Peyer's patch (tissue), 4 donors: ENCODE measurements at regions not wholly inside any gene's neighbourhood (a gene's known extent, or its start where the extent isn't known, plus 50 kb on each side); places are given as distances from the start of the nearest gene placed in this dataset.

Experiments used
- DNase-seq, 3 donors: peaks; one replicate each; pipeline ENCODE4 v3.0.0-alpha.2; 2017 to 2019
- H3K27ac ChIP-seq, 4 donors: fragments of 200-600 bp; sonication (generic); one replicate each; pipeline ENCODE4 v1.5.1; 2016 to 2019
- H3K27me3 ChIP-seq, 2 donors: fragments of 200-600 bp; sonication (generic); one replicate each; pipeline ENCODE4 v1.5.1; 2019
- H3K36me3 ChIP-seq, 3 donors: fragments of 200-600 bp; sonication (generic); one replicate each; pipeline ENCODE4 v1.5.1; 2016 to 2019
- H3K4me1 ChIP-seq, 4 donors: fragments of 200-600 bp; sonication (generic); one replicate each; pipeline ENCODE4 v1.5.1; 2016 to 2019
- H3K4me3 ChIP-seq, 4 donors: fragments of 200-600 bp; sonication (generic); 1 replicate in 3 of 4; 2 replicates in 1 of 4; pipeline ENCODE4 v1.5.1; 2016 to 2019; ENCODE audit warnings: mild to moderate bottlenecking in 1 of 4
- H3K9me3 ChIP-seq, 4 donors: fragments of 200-600 bp; sonication (generic); one replicate each; pipeline ENCODE4 v1.5.1; 2016 to 2019; ENCODE audit warnings: mild to moderate bottlenecking in 1 of 4
- POLR2A ChIP-seq, 2 donors: fragments of 450-650 bp; IDR thresholded peaks; one replicate each; pipeline ENCODE4 v1.5.1; 2017; ENCODE audit warnings: antibody characterized with exemption in 2 of 2, mild to moderate bottlenecking in 2 of 2, moderate library complexity in 2 of 2
- TF ChIP-seq, protein P1 (sequence below), 6 experiments: fragments of 450-650 bp in 4 of 6; fragments of 200-600 bp in 2 of 6; sonication (generic) in 1 of 6; IDR thresholded peaks; one replicate each; pipeline ENCODE4 v1.5.1; 2017 to 2019; ENCODE audit warnings: antibody characterized with exemption in 6 of 6, mild to moderate bottlenecking in 3 of 6, moderate library complexity in 1 of 6

DNA sequence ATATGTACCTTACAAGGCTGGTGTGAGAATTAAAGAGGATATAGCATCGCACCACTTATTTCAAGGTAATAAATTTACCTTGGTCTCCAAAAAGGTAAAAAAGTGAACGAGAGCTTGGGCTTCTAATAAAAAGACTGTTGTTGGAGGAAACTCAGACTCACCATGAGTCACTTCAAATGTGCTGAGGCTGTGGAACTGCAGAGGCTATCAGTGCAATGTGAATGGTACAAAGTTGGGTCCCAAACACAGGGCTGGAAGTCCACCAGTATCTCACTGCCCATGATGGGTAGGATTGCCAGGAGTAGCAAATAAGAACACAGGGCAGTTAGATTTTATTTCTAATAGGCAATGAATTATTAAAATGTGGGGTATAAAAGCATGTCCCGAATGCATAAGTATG, 200.6 kb downstream of the MAFB start:
- no peak for DNase-seq
- Histone ChIP-seq H3K27me3 (no peaks in the 10 kb centered on the region), H3K9me3 (no peaks in the 10 kb centered on the region), H3K27ac (no peak overlapping the region), H3K36me3 (no peaks in the 10 kb centered on the region), H3K4me3 (no peak overlapping the region), H3K4me1 (no peaks in the 10 kb centered on the region)
- TF ChIP-seq, protein P1, sequence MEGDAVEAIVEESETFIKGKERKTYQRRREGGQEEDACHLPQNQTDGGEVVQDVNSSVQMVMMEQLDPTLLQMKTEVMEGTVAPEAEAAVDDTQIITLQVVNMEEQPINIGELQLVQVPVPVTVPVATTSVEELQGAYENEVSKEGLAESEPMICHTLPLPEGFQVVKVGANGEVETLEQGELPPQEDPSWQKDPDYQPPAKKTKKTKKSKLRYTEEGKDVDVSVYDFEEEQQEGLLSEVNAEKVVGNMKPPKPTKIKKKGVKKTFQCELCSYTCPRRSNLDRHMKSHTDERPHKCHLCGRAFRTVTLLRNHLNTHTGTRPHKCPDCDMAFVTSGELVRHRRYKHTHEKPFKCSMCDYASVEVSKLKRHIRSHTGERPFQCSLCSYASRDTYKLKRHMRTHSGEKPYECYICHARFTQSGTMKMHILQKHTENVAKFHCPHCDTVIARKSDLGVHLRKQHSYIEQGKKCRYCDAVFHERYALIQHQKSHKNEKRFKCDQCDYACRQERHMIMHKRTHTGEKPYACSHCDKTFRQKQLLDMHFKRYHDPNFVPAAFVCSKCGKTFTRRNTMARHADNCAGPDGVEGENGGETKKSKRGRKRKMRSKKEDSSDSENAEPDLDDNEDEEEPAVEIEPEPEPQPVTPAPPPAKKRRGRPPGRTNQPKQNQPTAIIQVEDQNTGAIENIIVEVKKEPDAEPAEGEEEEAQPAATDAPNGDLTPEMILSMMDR (IDR thresholded peaks at IDR 0.05): no peak
- no peak for TF ChIP-seq POLR2A (IDR thresholded peaks at IDR 0.05)

DNA sequence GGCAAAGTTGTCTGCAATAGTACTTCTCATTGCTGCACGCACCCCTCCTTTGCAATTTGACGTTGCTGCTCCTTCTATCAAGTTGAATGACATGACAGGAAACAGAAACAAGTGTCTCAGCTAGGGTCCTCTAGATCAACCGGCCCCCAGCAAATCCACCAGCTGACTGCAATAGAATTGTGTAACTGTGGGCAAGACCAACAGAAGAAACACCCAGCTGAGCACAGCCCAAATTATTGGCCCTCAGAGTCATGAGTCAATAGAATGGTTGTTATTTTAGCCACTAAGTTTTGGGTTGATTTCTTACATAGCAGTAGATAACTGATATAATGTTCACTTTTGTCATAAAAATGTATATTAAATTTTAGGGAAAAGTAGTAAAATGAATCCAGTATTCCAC, 202.7 kb downstream of the MAFB start:
- Histone ChIP-seq H3K9me3 (no peaks in the 10 kb centered on the region), H3K4me1 (no peaks in the 10 kb centered on the region), H3K27ac (no peak overlapping the region), H3K27me3 (no peaks in the 10 kb centered on the region), H3K4me3 (no peak overlapping the region), H3K36me3 (no peaks in the 10 kb centered on the region)
- no peak for TF ChIP-seq POLR2A (IDR thresholded peaks at IDR 0.05)
- TF ChIP-seq, protein P1 (IDR thresholded peaks at IDR 0.05): no peak
- no peak for DNase-seq

DNA sequence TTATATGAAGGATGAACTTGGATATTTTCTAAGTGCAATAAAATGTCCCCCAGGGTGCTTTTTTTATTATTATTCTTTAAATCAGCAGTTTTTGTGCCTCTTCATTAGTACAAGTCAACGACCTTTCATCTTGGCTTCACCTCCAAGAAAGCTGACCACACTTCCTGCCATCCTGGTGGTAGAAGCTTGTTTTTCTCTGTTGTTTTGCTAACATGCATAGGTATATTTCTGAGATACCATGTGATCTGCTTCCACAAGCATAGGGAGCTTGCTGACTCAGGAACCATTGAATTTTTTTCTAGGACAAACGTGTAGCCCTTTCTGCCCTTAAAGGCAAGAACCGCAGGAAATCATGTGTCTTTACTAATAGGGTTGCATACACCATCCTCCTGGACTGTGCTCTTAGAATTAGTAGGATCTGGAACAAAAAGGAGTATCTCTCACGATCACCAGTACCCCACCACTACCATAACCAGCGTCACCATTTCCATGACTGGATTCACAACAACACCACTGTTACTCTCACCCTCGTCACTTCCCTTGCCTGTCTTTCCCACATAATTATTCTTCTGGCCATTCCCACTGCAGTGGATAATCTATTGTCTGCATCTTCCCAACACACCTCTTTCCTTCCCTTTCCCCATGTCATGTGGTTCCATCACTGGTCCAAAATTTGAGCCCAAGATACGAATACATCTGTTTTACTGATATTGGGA, 207.1 kb downstream of the MAFB start:
- no peaks in the 10 kb centered on the region for H3K27me3 ChIP-seq
- DNase-seq: no peak
- H3K4me1 ChIP-seq: no peaks in the 10 kb centered on the region
- no peak overlapping the region for H3K4me3 ChIP-seq
- TF ChIP-seq, protein P1 (IDR thresholded peaks at IDR 0.05): no peak
- TF ChIP-seq POLR2A (IDR thresholded peaks at IDR 0.05): no peak
- no peaks in the 10 kb centered on the region for H3K9me3 ChIP-seq
- no peaks in the 10 kb centered on the region for H3K36me3 ChIP-seq
- no peak overlapping the region for H3K27ac ChIP-seq

DNA sequence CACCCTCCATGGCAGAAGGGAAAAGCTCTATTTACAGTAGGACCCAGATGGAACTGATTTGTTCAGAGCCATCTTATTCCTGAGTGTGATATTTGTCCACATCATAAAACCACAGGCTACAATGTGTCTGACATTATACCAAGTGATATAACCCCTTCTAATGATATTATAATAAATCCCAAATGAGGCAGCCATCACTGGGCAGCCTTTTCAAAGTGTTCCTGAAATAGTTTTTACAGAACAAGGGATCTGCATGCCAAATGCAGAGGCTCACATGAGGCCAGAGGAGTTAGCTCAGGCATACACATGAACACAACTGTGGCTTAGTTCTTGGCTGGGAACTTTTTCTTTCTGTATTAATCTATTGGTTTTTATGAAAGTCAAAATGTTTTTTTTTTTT, 207.7 kb downstream of the MAFB start:
- no peak for TF ChIP-seq POLR2A (IDR thresholded peaks at IDR 0.05)
- TF ChIP-seq, protein P1 (IDR thresholded peaks at IDR 0.05): no peak

DNA sequence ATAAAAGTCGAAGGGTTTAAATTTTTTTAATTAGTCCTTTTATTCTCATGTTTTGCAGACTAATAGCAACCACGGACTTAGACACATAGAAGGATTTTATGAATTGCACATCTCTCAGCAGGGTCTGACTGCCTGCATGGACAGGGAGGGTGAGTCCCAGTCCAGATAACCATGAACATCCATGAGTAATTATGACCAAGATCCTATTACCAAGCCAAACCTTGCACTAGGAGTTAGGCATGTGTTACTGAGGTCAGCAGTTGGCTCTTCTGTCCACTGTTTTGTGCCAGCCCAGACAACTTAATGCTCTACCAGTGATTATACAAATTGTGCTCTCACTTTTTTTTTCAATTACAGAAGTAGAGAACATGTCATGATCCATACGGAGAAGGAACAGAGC, 211.2 kb downstream of the MAFB start:
- no peak for DNase-seq
- Histone ChIP-seq H3K4me1 (no peaks in the 10 kb centered on the region), H3K27me3 (no peaks in the 10 kb centered on the region), H3K36me3 (no peaks in the 10 kb centered on the region), H3K27ac (no peak overlapping the region), H3K4me3 (no peak overlapping the region), H3K9me3 (no peaks in the 10 kb centered on the region)
- TF ChIP-seq, protein P1 (IDR thresholded peaks at IDR 0.05): no peak
- TF ChIP-seq POLR2A (IDR thresholded peaks at IDR 0.05): no peak

More for the DNA sequence above, 207.7 kb downstream of the MAFB start:
- H3K27ac ChIP-seq: no peak overlapping the region
- H3K36me3 ChIP-seq: no peaks in the 10 kb centered on the region
- no peaks in the 10 kb centered on the region for H3K27me3 ChIP-seq
- H3K4me1 ChIP-seq: no peaks in the 10 kb centered on the region
- no peak for DNase-seq
- no peaks in the 10 kb centered on the region for H3K9me3 ChIP-seq
- no peak overlapping the region for H3K4me3 ChIP-seq

DNA sequence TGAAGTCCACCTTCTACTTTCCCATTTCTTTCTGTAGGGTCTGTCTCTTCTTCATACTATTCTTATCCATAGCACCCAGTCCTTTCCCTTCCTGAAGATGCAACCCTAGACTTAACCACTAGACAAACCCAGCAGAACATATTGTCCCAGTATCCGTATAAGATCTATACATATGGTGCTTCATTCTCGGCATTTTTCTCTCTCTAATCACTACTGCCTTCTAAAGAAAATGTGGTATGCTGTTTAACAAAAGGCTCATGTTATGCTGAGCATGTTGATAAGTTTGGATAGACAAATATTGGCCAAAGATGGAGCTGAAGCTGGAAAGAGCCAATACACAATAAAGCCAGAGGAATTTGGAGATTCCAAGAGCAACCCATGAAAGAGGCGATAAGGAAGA, 212.6 kb downstream of the MAFB start:
- DNase-seq: no peak
- no peaks in the 10 kb centered on the region for H3K4me1 ChIP-seq
- no peak overlapping the region for H3K4me3 ChIP-seq
- H3K27me3 ChIP-seq: no peaks in the 10 kb centered on the region
- H3K27ac ChIP-seq: no peak overlapping the region
- H3K9me3 ChIP-seq: no peaks in the 10 kb centered on the region
- no peaks in the 10 kb centered on the region for H3K36me3 ChIP-seq
- TF ChIP-seq POLR2A (IDR thresholded peaks at IDR 0.05): no peak
- TF ChIP-seq, protein P1 (IDR thresholded peaks at IDR 0.05): no peak
